Liver (tissue), 8 donors: ENCODE measurements at regions not wholly inside any gene's neighbourhood (a gene's known extent, or its start where the extent isn't known, plus 50 kb on each side); places are given as distances from the start of the nearest gene placed in this dataset.

Source experiments
- DNase-seq: peaks from one replicate; pipeline ENCODE4 v3.0.0-alpha.2; 2017; ENCODE audit warnings: low spot score
- H3K27ac ChIP-seq, 2 donors: one replicate each; pipeline ENCODE4 v1.7.0; 2013; ENCODE audit warnings: inconsistent platforms in 2 of 2, low read length in 2 of 2, control low read depth in 1 of 2, low read depth in 1 of 2, mild to moderate bottlenecking in 1 of 2
- H3K27me3 ChIP-seq, 4 donors: one replicate each; pipeline versions ENCODE4 v1.6.1 to v1.7.0; 2013; ENCODE audit warnings: low read length in 3 of 4, inconsistent platforms in 1 of 4, mild to moderate bottlenecking in 1 of 4, moderate library complexity in 1 of 4; ENCODE audit not compliant: control insufficient read depth in 4 of 4, insufficient read depth in 4 of 4
- H3K36me3 ChIP-seq, 4 donors: one replicate each; pipeline versions ENCODE4 v1.6.1 to v1.7.0; 2013; ENCODE audit warnings: low read length in 3 of 4, mild to moderate bottlenecking in 3 of 4, low read depth in 1 of 4, moderate library complexity in 1 of 4; ENCODE audit not compliant: control insufficient read depth in 4 of 4, insufficient read depth in 3 of 4
- H3K4me1 ChIP-seq, 4 donors: one replicate each; pipeline versions ENCODE4 v1.6.1 to v1.7.0; 2013; ENCODE audit warnings: low read length in 3 of 4, mild to moderate bottlenecking in 3 of 4, moderate library complexity in 1 of 4; ENCODE audit not compliant: control insufficient read depth in 4 of 4, insufficient read depth in 4 of 4
- H3K4me3 ChIP-seq, 3 donors: one replicate each; pipeline versions ENCODE4 v1.6.1 to v1.7.0; 2013; ENCODE audit warnings: low read length in 3 of 3, control low read depth in 1 of 3, low read depth in 1 of 3, mild to moderate bottlenecking in 1 of 3
- H3K9ac ChIP-seq, 2 donors: one replicate each; pipeline ENCODE4 v1.7.0; 2013; ENCODE audit warnings: low read length in 2 of 2, mild to moderate bottlenecking in 2 of 2, moderate library complexity in 2 of 2, control low read depth in 1 of 2, low read depth in 1 of 2
- H3K9me3 ChIP-seq, 4 donors: one replicate each; pipeline versions ENCODE4 v1.6.1 to v1.7.0; 2013; ENCODE audit warnings: low read length in 3 of 4; ENCODE audit not compliant: control insufficient read depth in 4 of 4
- ATF3 ChIP-seq: IDR thresholded peaks from 2 replicates; pipeline ENCODE4 v1.6.1; 2016; ENCODE audit warnings: antibody characterized with exemption
- CTCF ChIP-seq: fragments of 150-350 bp; IDR thresholded peaks from 2 replicates; pipeline ENCODE4 v1.5.1; 2017; ENCODE audit warnings: improper control_type of control experiment, low read depth, low read length; ENCODE audit not compliant: missing input control
- EGR1 ChIP-seq, 2 donors: IDR thresholded peaks; 2 replicates each; pipeline ENCODE4 v1.6.1; 2016 to 2018; ENCODE audit warnings: antibody characterized with exemption in 2 of 2, low read depth in 2 of 2
- FOXA1 ChIP-seq: IDR thresholded peaks from 2 replicates; pipeline ENCODE4 v1.6.1; 2016; ENCODE audit warnings: antibody characterized with exemption
- FOXA2 ChIP-seq: IDR thresholded peaks from 2 replicates; pipeline ENCODE4 v1.6.1; 2016; ENCODE audit warnings: antibody characterized with exemption
- GABPA ChIP-seq, 2 donors: IDR thresholded peaks in 1 of 2; conservative IDR thresholded peaks in 1 of 2; 2 replicates each; pipeline ENCODE4 v1.6.1; 2016; ENCODE audit warnings: antibody characterized with exemption in 2 of 2, mild to moderate bottlenecking in 1 of 2, moderate library complexity in 1 of 2
- HNF4A ChIP-seq, 2 donors: conservative IDR thresholded peaks; 2 replicates each; pipeline ENCODE4 v1.6.1; 2016; ENCODE audit warnings: antibody characterized with exemption in 2 of 2, mild to moderate bottlenecking in 2 of 2
- HNF4G ChIP-seq: IDR thresholded peaks from 2 replicates; pipeline ENCODE4 v1.6.1; 2016; ENCODE audit warnings: antibody characterized with exemption
- JUND ChIP-seq, 2 donors: IDR thresholded peaks; 2 replicates each; pipeline ENCODE4 v1.6.1; 2016; ENCODE audit warnings: antibody characterized with exemption in 2 of 2
- MAX ChIP-seq: IDR thresholded peaks from 2 replicates; pipeline ENCODE4 v1.6.1; 2016; ENCODE audit warnings: antibody characterized with exemption
- NR2F2 ChIP-seq: IDR thresholded peaks from 2 replicates; pipeline ENCODE4 v1.6.1; 2016; ENCODE audit warnings: antibody characterized with exemption
- RAD21 ChIP-seq, 2 donors: IDR thresholded peaks; 2 replicates each; pipeline ENCODE4 v1.6.1; 2016; ENCODE audit warnings: antibody characterized with exemption in 2 of 2, mild to moderate bottlenecking in 2 of 2
- REST ChIP-seq: IDR thresholded peaks from 2 replicates; pipeline ENCODE4 v1.6.1; 2016; ENCODE audit warnings: antibody characterized with exemption, mild to moderate bottlenecking
- RXRA ChIP-seq, 2 donors: IDR thresholded peaks; 2 replicates each; pipeline ENCODE4 v1.6.1; 2017 to 2018; ENCODE audit warnings: antibody characterized with exemption in 2 of 2, mild to moderate bottlenecking in 1 of 2
- SP1 ChIP-seq: IDR thresholded peaks from 2 replicates; pipeline ENCODE4 v1.6.1; 2018; ENCODE audit warnings: antibody characterized with exemption, mild to moderate bottlenecking
- TAF1 ChIP-seq: conservative IDR thresholded peaks from 2 replicates; pipeline ENCODE4 v1.6.1; 2016; ENCODE audit warnings: antibody characterized with exemption, mild to moderate bottlenecking
- YY1 ChIP-seq: IDR thresholded peaks from 2 replicates; pipeline ENCODE4 v1.6.1; 2016; ENCODE audit warnings: antibody characterized with exemption, mild to moderate bottlenecking
- ZBTB33 ChIP-seq: IDR thresholded peaks from 2 replicates; pipeline ENCODE4 v1.6.1; 2016; ENCODE audit warnings: antibody characterized with exemption
- WGBS: extraction: QIAGEN DNeasy Blood & Tissue Kit; methylation state at CpG from one replicate; pipeline ENCODE4 v1.1.7; 2013; 5-methylcytosine and 5-hydroxymethylcytosine counted together
- donor health status: healthy.
- donor health status: healthy.
- donor health status: healthy.
- donor health status: healthy.
- donor health status: healthy.

- no peaks in the 10 kb centered on the region for H3K27me3 ChIP-seq
- WGBS: 86% methylated on average over 18 of the region's 18 CpGs
- DNase-seq: peak; percentile 21
- peaks cover 11 to 98% (median 90%) of the 10 kb centered on the region in 4 donors for H3K36me3 ChIP-seq
- no peak overlapping the region for H3K27ac ChIP-seq
- TF ChIP-seq FOXA2 (no peak), TAF1 (no peak), RAD21 (IDR thresholded peaks at IDR 0.05) (no peak), JUND (IDR thresholded peaks at IDR 0.05) (no peak)
- H3K9me3 ChIP-seq: peaks cover 81 to 100% (median 99%) of the 10 kb centered on the region in 4 donors
- H3K9ac ChIP-seq: no peak overlapping the region
- H3K4me3 ChIP-seq: peak overlapping the region in 2 of 3 donors; percentile 45 to 69
- no peaks in the 10 kb centered on the region for H3K4me1 ChIP-seq
Observed at GRCh38 chr15:25058080-25058785, 103.4 kb downstream of the SNRPN start.

- no peaks in the 10 kb centered on the region for H3K27me3 ChIP-seq
- no peak overlapping the region for H3K9ac ChIP-seq
- H3K4me1 ChIP-seq: no peaks in the 10 kb centered on the region
- DNase-seq: peak; percentile 24
- WGBS: 89% methylated on average over 20 of the region's 20 CpGs
- TF ChIP-seq EGR1 (IDR thresholded peaks at IDR 0.05; ENCODE audit: low read depth in 2 of 2): no peak
- TF ChIP-seq MAX: no peak
- no peak for TF ChIP-seq SP1
- no peak for TF ChIP-seq GABPA (IDR thresholded peaks at IDR 0.05 in 1 of 2, conservative IDR thresholded peaks at IDR 0.05 in 1 of 2)
- no peak for TF ChIP-seq RXRA (IDR thresholded peaks at IDR 0.05)
- TF ChIP-seq NR2F2: no peak
- TF ChIP-seq HNF4A (conservative IDR thresholded peaks at IDR 0.05): no peak
- no peak overlapping the region for H3K27ac ChIP-seq
- peaks cover 81 to 100% (median 99%) of the 10 kb centered on the region in 4 donors for H3K9me3 ChIP-seq
- peak overlapping the region in 2 of 3 donors; percentile 45 to 69 for H3K4me3 ChIP-seq
- peaks cover 10 to 98% (median 92%) of the 10 kb centered on the region in 4 donors for H3K36me3 ChIP-seq
Observed at GRCh38 chr15:25059698-25060471, 105.1 kb downstream of the SNRPN start.

GRCh38 chr15:25060472-25060803 lies 105.7 kb downstream of the SNRPN start:
- Histone ChIP-seq H3K9me3 (peaks cover 80 to 100% (median 99%) of the 10 kb centered on the region in 4 donors), H3K27me3 (no peaks in the 10 kb centered on the region), H3K27ac (no peak overlapping the region), H3K4me1 (no peaks in the 10 kb centered on the region), H3K4me3 (peak overlapping the region in 2 of 3 donors; percentile 45 to 69), H3K36me3 (peaks cover 10 to 99% (median 90%) of the 10 kb centered on the region in 4 donors), H3K9ac (no peak overlapping the region)
- peak; percentile 19 for DNase-seq
- WGBS: 89% methylated on average over 8 of the region's 8 CpGs
- no peak for TF ChIP-seq RAD21 (IDR thresholded peaks at IDR 0.05)
- TF ChIP-seq HNF4G: no peak
- no peak for TF ChIP-seq RXRA (IDR thresholded peaks at IDR 0.05)
- no peak for TF ChIP-seq NR2F2
- TF ChIP-seq FOXA1: no peak
- TF ChIP-seq YY1: no peak
- no peak for TF ChIP-seq ZBTB33
- no peak for TF ChIP-seq MAX
- TF ChIP-seq TAF1: no peak
- TF ChIP-seq HNF4A (conservative IDR thresholded peaks at IDR 0.05): no peak
- no peak for TF ChIP-seq GABPA (IDR thresholded peaks at IDR 0.05 in 1 of 2, conservative IDR thresholded peaks at IDR 0.05 in 1 of 2)
- no peak for TF ChIP-seq REST
- TF ChIP-seq EGR1 (IDR thresholded peaks at IDR 0.05; ENCODE audit: low read depth in 2 of 2): no peak
- TF ChIP-seq CTCF: no peak
- no peak for TF ChIP-seq FOXA2
- TF ChIP-seq JUND (IDR thresholded peaks at IDR 0.05): no peak
- TF ChIP-seq ATF3: no peak
- no peak for TF ChIP-seq SP1
